H1 (cell line): ENCODE measurements at regions not wholly inside any gene's neighbourhood (a gene's known extent, or its start where the extent isn't known, plus 50 kb on each side); places are given as distances from the start of the nearest gene placed in this dataset.

Experiments
- CTCF ChIA-PET: fragments of 300-600 bp; sonication (Branson Sonifier 250); formaldehyde crosslinking; loops from one replicate; lab custom pipeline; 2021; ENCODE audit not compliant: partially characterized antibody; lab: Charles Lee
- POLR2A ChIA-PET: fragments of 300-600 bp; sonication (Branson Sonifier 250); formaldehyde crosslinking; loops from one replicate; lab custom pipeline; 2021; ENCODE audit warnings: inconsistent platforms; ENCODE audit not compliant: partially characterized antibody; lab: Charles Lee
- DNase-seq, 2 experiments: peaks; one replicate each; pipeline versions ENCODE4 v3.0.0 to v3.0.0-alpha.2; 2010 to 2022; ENCODE audit warnings: low spot score in 2 of 2, low read depth in 1 of 2, mixed read lengths in 1 of 2
- FAIRE-seq: peaks from 2 replicates; lab custom pipeline; 2011; peaks lifted over from hg19 to GRCh38; lab: Jason Lieb, UNC
- H2AFZ ChIP-seq: 2 replicates; pipeline ENCODE4 v1.8.1; 2012; ENCODE audit warnings: low read length, inconsistent platforms
- H2AK5ac ChIP-seq: 2 replicates; pipeline ENCODE4 v1.6.1; 2013; ENCODE audit warnings: low read depth, low read length
- H2BK120ac ChIP-seq: replicated peaks from 2 replicates; pipeline ENCODE3; 2013; ENCODE audit warnings: low read depth, low read length, inconsistent platforms
- H2BK12ac ChIP-seq: 2 replicates; pipeline ENCODE4 v1.6.1; 2013; ENCODE audit warnings: low read depth, low read length
- H2BK15ac ChIP-seq: 2 replicates; pipeline ENCODE4 v1.6.1; 2013; ENCODE audit warnings: low read length
- H2BK20ac ChIP-seq: 2 replicates; pipeline ENCODE4 v1.6.1; 2013; ENCODE audit warnings: low read length
- H2BK5ac ChIP-seq: 2 replicates; pipeline ENCODE4 v1.6.1; 2013; ENCODE audit warnings: low read depth, low read length
- H3K14ac ChIP-seq: 2 replicates; pipeline ENCODE4 v1.6.1; 2013; ENCODE audit warnings: inconsistent platforms; ENCODE audit not compliant: insufficient read length
- H3K18ac ChIP-seq: 2 replicates; pipeline ENCODE4 v1.6.1; 2013; ENCODE audit warnings: low read length; ENCODE audit errors: extremely low read depth
- H3K23ac ChIP-seq: 2 replicates; pipeline ENCODE4 v1.6.1; 2013; ENCODE audit warnings: inconsistent platforms; ENCODE audit not compliant: insufficient read length
- H3K23me2 ChIP-seq: 2 replicates; pipeline ENCODE4 v1.6.1; 2013; ENCODE audit warnings: low read depth, low read length
- H3K27ac ChIP-seq: 2 replicates; pipeline ENCODE4 v1.6.1; 2011; ENCODE audit warnings: low read depth, low read length, inconsistent platforms
- H3K27me3 ChIP-seq, 4 experiments: replicated peaks in 1 of 4; 1 replicate in 1 of 4; 2 replicates in 3 of 4; pipeline versions ENCODE4 v1.6.1 to v1.8.1; 2011 to 2013; ENCODE audit warnings: low read length in 3 of 4, mild to moderate bottlenecking in 3 of 4, inconsistent platforms in 2 of 4, mixed read lengths in 2 of 4, moderate library complexity in 1 of 4; ENCODE audit not compliant: control insufficient read depth in 3 of 4, insufficient read depth in 3 of 4; ENCODE audit errors: extremely low read depth in 1 of 4
- H3K36me3 ChIP-seq, 4 experiments: 2 replicates each; pipeline versions ENCODE4 v1.6.1 to v1.8.1; 2011 to 2013; ENCODE audit warnings: mild to moderate bottlenecking in 4 of 4, low read length in 3 of 4, moderate library complexity in 2 of 4, control low read depth in 1 of 4, inconsistent platforms in 1 of 4; ENCODE audit not compliant: insufficient read depth in 4 of 4, control insufficient read depth in 2 of 4
- H3K4ac ChIP-seq: replicated peaks from 2 replicates; pipeline ENCODE3; 2013; ENCODE audit warnings: low read length, low read depth, mixed read lengths, inconsistent platforms; ENCODE audit not compliant: insufficient read length
- H3K4me1 ChIP-seq, 4 experiments: replicated peaks in 1 of 4; 1 replicate in 1 of 4; 2 replicates in 3 of 4; pipeline versions ENCODE4 v1.6.1 to v1.8.1; 2011 to 2013; ENCODE audit warnings: low read length in 3 of 4, inconsistent platforms in 2 of 4, mixed read lengths in 1 of 4; ENCODE audit not compliant: insufficient read depth in 4 of 4, control insufficient read depth in 3 of 4
- H3K4me2 ChIP-seq, 2 experiments: 2 replicates each; pipeline versions ENCODE4 v1.6.1 to v1.8.1; 2011 to 2013; ENCODE audit warnings: low read depth in 2 of 2, low read length in 2 of 2, control low read depth in 1 of 2, inconsistent platforms in 1 of 2, mild to moderate bottlenecking in 1 of 2; ENCODE audit not compliant: insufficient read depth in 1 of 2
- H3K4me3 ChIP-seq, 4 experiments: fragments of 200-600, 300-600 bp in 1 of 4; sonication (generic), shearing (Covaris generic), sonication (Bioruptor Twin) in 1 of 4; 2 replicates each; pipeline versions ENCODE4 v1.5.1 to v1.8.1; 2011 to 2016; ENCODE audit warnings: low read length in 4 of 4, low read depth in 3 of 4, control low read depth in 2 of 4, inconsistent platforms in 2 of 4, mild to moderate bottlenecking in 2 of 4, mixed read lengths in 1 of 4, moderate library complexity in 1 of 4; ENCODE audit not compliant: insufficient read depth in 2 of 4; ENCODE audit errors: extremely low read depth in 1 of 4
- H3K56ac ChIP-seq: replicated peaks from 2 replicates; pipeline ENCODE3; 2013; ENCODE audit warnings: low read depth, mild to moderate bottlenecking, mixed read lengths, low read length, inconsistent platforms; ENCODE audit not compliant: insufficient read length
- H3K79me1 ChIP-seq: 2 replicates; pipeline ENCODE4 v1.6.1; 2013; ENCODE audit warnings: low read depth, low read length, control low read depth
- H3K79me2 ChIP-seq, 2 experiments: 2 replicates each; pipeline versions ENCODE4 v1.6.1 to v1.8.1; 2012 to 2013; ENCODE audit warnings: low read length in 2 of 2, mild to moderate bottlenecking in 2 of 2, inconsistent platforms in 1 of 2; ENCODE audit not compliant: insufficient read depth in 2 of 2, control insufficient read depth in 1 of 2
- H3K9ac ChIP-seq, 4 experiments: replicated peaks in 1 of 4; 1 replicate in 1 of 4; 2 replicates in 3 of 4; pipeline versions ENCODE4 v1.6.1 to v1.8.1; 2011 to 2013; ENCODE audit warnings: low read depth in 3 of 4, low read length in 3 of 4, control low read depth in 2 of 4, mild to moderate bottlenecking in 2 of 4, moderate library complexity in 2 of 4, inconsistent platforms in 1 of 4; ENCODE audit errors: extremely low read depth in 1 of 4
- H3K9me3 ChIP-seq, 2 experiments: 2 replicates each; pipeline versions ENCODE4 v1.6.1 to v1.8.1; 2012 to 2013; ENCODE audit warnings: mild to moderate bottlenecking in 2 of 2, moderate library complexity in 2 of 2, control low read depth in 1 of 2, inconsistent platforms in 1 of 2, low read depth in 1 of 2, low read length in 1 of 2, mixed read lengths in 1 of 2; ENCODE audit not compliant: insufficient read depth in 2 of 2
- H4K20me1 ChIP-seq, 2 experiments: replicated peaks in 1 of 2; 2 replicates each; pipeline versions ENCODE3 to v1.8.1; 2011 to 2013; ENCODE audit warnings: inconsistent platforms in 2 of 2, low read length in 2 of 2, mild to moderate bottlenecking in 1 of 2; ENCODE audit not compliant: insufficient read depth in 2 of 2, control insufficient read depth in 1 of 2
- H4K5ac ChIP-seq: 2 replicates; pipeline ENCODE4 v1.6.1; 2013; ENCODE audit warnings: low read length, low read depth, mixed read lengths, inconsistent platforms; ENCODE audit not compliant: insufficient read length
- H4K8ac ChIP-seq: 2 replicates; pipeline ENCODE4 v1.8.0; 2013; ENCODE audit warnings: mild to moderate bottlenecking, moderate library complexity, low read length, inconsistent platforms; ENCODE audit not compliant: insufficient read depth; ENCODE audit errors: extremely low read depth
- H4K91ac ChIP-seq: replicated peaks from 2 replicates; pipeline ENCODE3; 2013; ENCODE audit warnings: low read length, mixed read lengths, inconsistent platforms; ENCODE audit not compliant: insufficient read length
- BCL11A ChIP-seq, 2 experiments: IDR thresholded peaks; one replicate each; pipeline ENCODE4 v1.6.1; 2011; ENCODE audit warnings: low read depth in 2 of 2, low read length in 2 of 2, mild to moderate bottlenecking in 2 of 2
- POLR2A ChIP-seq, 2 experiments: IDR thresholded peaks; 1 replicate in 1 of 2; 2 replicates in 1 of 2; pipeline ENCODE4 v1.6.1; 2011; ENCODE audit warnings: low read depth in 2 of 2, low read length in 2 of 2, mild to moderate bottlenecking in 2 of 2; ENCODE audit errors: control extremely low read depth in 1 of 2
- RAD21 ChIP-seq, 2 experiments: IDR thresholded peaks in 1 of 2; conservative IDR thresholded peaks in 1 of 2; 2 replicates each; pipeline ENCODE4 v1.6.1; 2011; ENCODE audit warnings: low read depth in 2 of 2, low read length in 2 of 2, improper control_type of control experiment in 1 of 2, inconsistent platforms in 1 of 2, mild to moderate bottlenecking in 1 of 2, moderate library complexity in 1 of 2
- ZNF274 ChIP-seq: IDR thresholded peaks from 2 replicates; pipeline ENCODE4 v1.7.0; 2012; ENCODE audit warnings: low read length, borderline replicate concordance; ENCODE audit errors: extremely low read depth
- WGBS, 2 experiments: shearing (Covaris generic) in 1 of 2; methylation state at CpG; one replicate each; pipeline versions ENCODE4 v1.1.6 to v1.1.7; 2013 to 2015; ENCODE audit warnings: low lambda C conversion rate in 2 of 2, mixed read lengths in 2 of 2, inconsistent platforms in 1 of 2, low coverage in 1 of 2, missing lambda C conversion rate in 1 of 2; ENCODE audit not compliant: insufficient replicate concordance in 2 of 2, insufficient coverage in 1 of 2, insufficient read length in 1 of 2; ENCODE audit errors: extremely low coverage in 1 of 2, missing lambda C conversion rate in 1 of 2; 5-methylcytosine and 5-hydroxymethylcytosine counted together

- Histone ChIP-seq H3K27ac (no peak overlapping the region), H3K23me2 (no peaks in the 10 kb centered on the region), H3K79me2 (no peaks in the 10 kb centered on the region), H2BK12ac (no peak overlapping the region), H2AK5ac (no peak overlapping the region), H4K91ac (no peak overlapping the region), H3K14ac (no peak overlapping the region), H3K4me2 (no peak overlapping the region), H2AFZ (no peak overlapping the region), H3K23ac (no peak overlapping the region), H3K36me3 (no peaks in the 10 kb centered on the region), H4K5ac (no peak overlapping the region), H2BK20ac (no peak overlapping the region), H3K27me3 (no peaks in the 10 kb centered on the region), H4K8ac (no peak overlapping the region), H3K9ac (no peak overlapping the region), H3K9me3 (no peaks in the 10 kb centered on the region; a peak in 1 of 4 replicates), H2BK120ac (no peak overlapping the region), H2BK15ac (no peak overlapping the region), H3K79me1 (no peaks in the 10 kb centered on the region), H3K4ac (no peak overlapping the region), H3K4me3 (no peak overlapping the region), H3K56ac (no peak overlapping the region), H3K4me1 (no peaks in the 10 kb centered on the region), H4K20me1 (no peaks in the 10 kb centered on the region), H2BK5ac (no peak overlapping the region), H3K18ac (no peak overlapping the region)
- POLR2A ChIA-PET = no interaction called here
- DNase-seq = no peak
- 64 to 100% methylated on average over 1 to 4 of the region's 4 CpGs for WGBS, 2 experiments
- no peak for FAIRE-seq
- CTCF ChIA-PET = no interaction called here
- TF ChIP-seq BCL11A (IDR thresholded peaks at IDR 0.05; ENCODE audit: low read depth in 2 of 2, low read length in 2 of 2) = no peak
- TF ChIP-seq ZNF274 = no peak
- no peak for TF ChIP-seq RAD21 (IDR thresholded peaks at IDR 0.05 in 1 of 2, conservative IDR thresholded peaks at IDR 0.05 in 1 of 2; ENCODE audit: low read depth in 2 of 2, low read length in 2 of 2)
- no peak for TF ChIP-seq POLR2A (IDR thresholded peaks at IDR 0.05; ENCODE audit: control extremely low read depth in 1 of 2, low read depth in 2 of 2, low read length in 2 of 2)
Measured at GRCh38 chr6:113104541-113104940, 752.6 kb upstream of the MARCKS start.
